IgD-negative memory B cell (primary cell): ENCODE measurements at regions not wholly inside any gene's neighbourhood (a gene's known extent, or its start where the extent isn't known, plus 50 kb on each side); places are given as distances from the start of the nearest gene placed in this dataset.
"Not testable (repeated sequence)": the region's sequence is repeated elsewhere in the genome, so short reads cannot be mapped to it uniquely, and the experiment has no call there.

Source experiments
- H3K27ac Mint-ChIP-seq, 3 donors: one replicate each; pipeline ENCODE4 v1.8.0; 2020 to 2022; ENCODE audit warnings: mild to moderate bottlenecking in 3 of 3, mixed read lengths in 3 of 3, moderate library complexity in 1 of 3
- H3K27me3 Mint-ChIP-seq: one replicate; pipeline ENCODE4 v1.8.0; 2021; ENCODE audit warnings: mixed read lengths
- H3K36me3 Mint-ChIP-seq: one replicate; pipeline ENCODE4 v1.8.0; 2020; ENCODE audit warnings: mild to moderate bottlenecking, mixed read lengths
- H3K4me1 Mint-ChIP-seq, 3 donors: one replicate each; pipeline ENCODE4 v1.8.0; 2020 to 2022; ENCODE audit warnings: mixed read lengths in 3 of 3, mild to moderate bottlenecking in 1 of 3
- H3K4me3 Mint-ChIP-seq, 4 donors: one replicate each; pipeline ENCODE4 v1.8.0; 2020 to 2022; ENCODE audit warnings: mild to moderate bottlenecking in 4 of 4, mixed read lengths in 4 of 4, moderate library complexity in 3 of 4
- H3K9me3 Mint-ChIP-seq, 3 donors: one replicate each; pipeline ENCODE4 v1.8.0; 2020 to 2021; ENCODE audit warnings: mixed read lengths in 3 of 3, mild to moderate bottlenecking in 1 of 3

GRCh38 chr3:174532216-174532615 lies 326.9 kb upstream of the NAALADL2 start:
- H3K4me3 Mint-ChIP-seq, result no peak overlapping the region
- no peaks in the 10 kb centered on the region for H3K4me1 Mint-ChIP-seq
- H3K27ac Mint-ChIP-seq, result no peak overlapping the region
- H3K9me3 Mint-ChIP-seq, result peaks cover 0 to 9% (median 7%) of the 10 kb centered on the region in 3 donors
- no peaks in the 10 kb centered on the region for H3K36me3 Mint-ChIP-seq
- H3K27me3 Mint-ChIP-seq, result no peaks in the 10 kb centered on the region

- H3K27me3 Mint-ChIP-seq, result no peaks in the 10 kb centered on the region
- no peaks in the 10 kb centered on the region for H3K4me1 Mint-ChIP-seq
- H3K4me3 Mint-ChIP-seq, result no peak overlapping the region
- H3K9me3 Mint-ChIP-seq, result peaks cover 0 to 9% (median 7%) of the 10 kb centered on the region in 3 donors
- no peak overlapping the region for H3K27ac Mint-ChIP-seq
- H3K36me3 Mint-ChIP-seq, result no peaks in the 10 kb centered on the region
Measured at GRCh38 chr3:174532776-174533175, 326.4 kb upstream of the NAALADL2 start.

GRCh38 chr3:174533286-174533685 lies 325.8 kb upstream of the NAALADL2 start:
- H3K36me3 Mint-ChIP-seq, result no peaks in the 10 kb centered on the region
- H3K27me3 Mint-ChIP-seq, result no peaks in the 10 kb centered on the region

GRCh38 chr3:174536319-174536718 lies 322.8 kb upstream of the NAALADL2 start:
- no peak overlapping the region for H3K27ac Mint-ChIP-seq
- no peaks in the 10 kb centered on the region for H3K36me3 Mint-ChIP-seq
- no peaks in the 10 kb centered on the region for H3K27me3 Mint-ChIP-seq
- no peaks in the 10 kb centered on the region for H3K9me3 Mint-ChIP-seq
- H3K4me1 Mint-ChIP-seq, result no peaks in the 10 kb centered on the region
- H3K4me3 Mint-ChIP-seq, result no peak overlapping the region

More at GRCh38 chr3:174533286-174533685, 325.8 kb upstream of the NAALADL2 start:
- peaks cover 0 to 9% (median 7%) of the 10 kb centered on the region in 3 donors for H3K9me3 Mint-ChIP-seq
- H3K4me3 Mint-ChIP-seq, result no peak overlapping the region
- H3K27ac Mint-ChIP-seq, result no peak overlapping the region
- no peaks in the 10 kb centered on the region for H3K4me1 Mint-ChIP-seq

GRCh38 chr3:174538151-174538550 lies 321.0 kb upstream of the NAALADL2 start:
- Mint-ChIP-seq H3K4me3 (no peak overlapping the region), H3K27ac (no peak overlapping the region), H3K9me3 (no peaks in the 10 kb centered on the region), H3K27me3 (no peaks in the 10 kb centered on the region), H3K4me1 (no peaks in the 10 kb centered on the region), H3K36me3 (no peaks in the 10 kb centered on the region)

- Mint-ChIP-seq H3K27me3 (no peaks in the 10 kb centered on the region), H3K4me1 (no peaks in the 10 kb centered on the region), H3K27ac (no peak overlapping the region), H3K9me3 (no peaks in the 10 kb centered on the region), H3K4me3 (no peak overlapping the region), H3K36me3 (no peaks in the 10 kb centered on the region)
Measured at GRCh38 chr3:174540116-174540908, 318.8 kb upstream of the NAALADL2 start.

GRCh38 chr3:174541708-174542315 lies 317.3 kb upstream of the NAALADL2 start:
- Mint-ChIP-seq H3K27me3 (no peaks in the 10 kb centered on the region), H3K4me3 (no peak overlapping the region), H3K27ac (no peak overlapping the region), H3K9me3 (no peaks in the 10 kb centered on the region), H3K4me1 (no peaks in the 10 kb centered on the region), H3K36me3 (no peaks in the 10 kb centered on the region)

- no peaks in the 10 kb centered on the region for H3K9me3 Mint-ChIP-seq
- no peaks in the 10 kb centered on the region for H3K4me1 Mint-ChIP-seq
Measured at GRCh38 chr3:174547801-174548435, 311.2 kb upstream of the NAALADL2 start.

GRCh38 chr3:174548841-174549623 lies 310.1 kb upstream of the NAALADL2 start:
- Mint-ChIP-seq H3K4me1 (no peaks in the 10 kb centered on the region), H3K27me3 (no peaks in the 10 kb centered on the region), H3K4me3 (no peak overlapping the region), H3K9me3 (no peaks in the 10 kb centered on the region), H3K27ac (no peak overlapping the region), H3K36me3 (no peaks in the 10 kb centered on the region)

More at GRCh38 chr3:174547801-174548435, 311.2 kb upstream of the NAALADL2 start:
- Mint-ChIP-seq H3K4me3 (no peak overlapping the region), H3K27me3 (no peaks in the 10 kb centered on the region), H3K36me3 (no peaks in the 10 kb centered on the region), H3K27ac (no peak overlapping the region)

- no peaks in the 10 kb centered on the region for H3K36me3 Mint-ChIP-seq
- H3K27me3 Mint-ChIP-seq, result no peaks in the 10 kb centered on the region
- no peak overlapping the region for H3K4me3 Mint-ChIP-seq
- no peaks in the 10 kb centered on the region for H3K4me1 Mint-ChIP-seq
- H3K27ac Mint-ChIP-seq, result no peak overlapping the region
- H3K9me3 Mint-ChIP-seq, result peaks cover 0 to 3% (median 0%) of the 10 kb centered on the region in 3 donors
Measured at GRCh38 chr3:174581558-174581957, 277.6 kb upstream of the NAALADL2 start.

GRCh38 chr3:174583396-174583795 lies 275.7 kb upstream of the NAALADL2 start:
- H3K27me3 Mint-ChIP-seq, result no peaks in the 10 kb centered on the region
- no peak overlapping the region for H3K4me3 Mint-ChIP-seq
- H3K36me3 Mint-ChIP-seq, result no peaks in the 10 kb centered on the region
- H3K4me1 Mint-ChIP-seq, result no peaks in the 10 kb centered on the region
- H3K9me3 Mint-ChIP-seq, result peaks cover 1 to 7% (median 2%) of the 10 kb centered on the region in 3 donors
- no peak overlapping the region for H3K27ac Mint-ChIP-seq

- not testable (repeated sequence) for H3K27me3 Mint-ChIP-seq
Measured at GRCh38 chr3:174587137-174587536, 272.0 kb upstream of the NAALADL2 start.

GRCh38 chr3:174596447-174596982 lies 262.6 kb upstream of the NAALADL2 start:
- Mint-ChIP-seq H3K4me1 (no peaks in the 10 kb centered on the region), H3K9me3 (peaks cover 2 to 6% (median 3%) of the 10 kb centered on the region in 3 donors), H3K27ac (no peak overlapping the region), H3K4me3 (no peak overlapping the region), H3K36me3 (no peaks in the 10 kb centered on the region), H3K27me3 (no peaks in the 10 kb centered on the region)

More at GRCh38 chr3:174587137-174587536, 272.0 kb upstream of the NAALADL2 start:
- not testable (repeated sequence) for H3K36me3 Mint-ChIP-seq, H3K4me3 Mint-ChIP-seq, H3K4me1 Mint-ChIP-seq, H3K9me3 Mint-ChIP-seq, H3K27ac Mint-ChIP-seq

GRCh38 chr3:174598885-174599439 lies 260.2 kb upstream of the NAALADL2 start:
- Mint-ChIP-seq H3K4me1 (no peaks in the 10 kb centered on the region), H3K9me3 (peaks cover 3 to 9% (median 3%) of the 10 kb centered on the region in 3 donors), H3K4me3 (no peak overlapping the region), H3K36me3 (no peaks in the 10 kb centered on the region), H3K27ac (no peak overlapping the region), H3K27me3 (no peaks in the 10 kb centered on the region)
